Psoas muscle (tissue), 7 donors: ENCODE measurements at regions not wholly inside any gene's neighbourhood (a gene's known extent, or its start where the extent isn't known, plus 50 kb on each side); places are given as distances from the start of the nearest gene placed in this dataset.

Experiments
- ATAC-seq, 4 donors: fragments of 200-7000 bp; cut with Tn5 transposase; one replicate each; pipeline ENCODE4 v1.9.1; 2020; ENCODE audit warnings: moderate library complexity in 3 of 4, mild to moderate bottlenecking in 2 of 4
- DNase-seq, 2 donors: peaks; one replicate each; pipeline ENCODE4 v3.0.0-alpha.2; 2020
- H3K27ac ChIP-seq: fragments of 200-600 bp; one replicate; pipeline ENCODE4 v1.8.0; 2022
- H3K27me3 ChIP-seq, 3 donors: fragments of 200-600 bp in 1 of 3; one replicate each; pipeline versions ENCODE4 v1.6.1 to v1.8.0; 2013 to 2022; ENCODE audit warnings: low read length in 2 of 3, mild to moderate bottlenecking in 2 of 3, moderate library complexity in 1 of 3; ENCODE audit not compliant: insufficient read depth in 3 of 3
- H3K36me3 ChIP-seq, 2 donors: fragments of 200-600 bp in 1 of 2; one replicate each; pipeline versions ENCODE4 v1.6.1 to v1.8.0; 2013 to 2022; ENCODE audit warnings: low read depth in 1 of 2, mild to moderate bottlenecking in 1 of 2, moderate library complexity in 1 of 2; ENCODE audit not compliant: insufficient read depth in 1 of 2
- H3K4me1 ChIP-seq: fragments of 200-600 bp; one replicate; pipeline ENCODE4 v1.8.0; 2022
- H3K4me3 ChIP-seq: fragments of 200-600 bp; one replicate; pipeline ENCODE4 v1.8.0; 2022; ENCODE audit warnings: mild to moderate bottlenecking
- H3K9me3 ChIP-seq: fragments of 200-600 bp; one replicate; pipeline ENCODE4 v1.8.0; 2022
- CTCF ChIP-seq: fragments of 200-600 bp; IDR thresholded peaks from one replicate; pipeline ENCODE4 v1.8.0; 2022; ENCODE audit warnings: antibody characterized with exemption
- WGBS, 3 donors: extraction: QIAGEN DNeasy Blood & Tissue Kit; methylation state at CpG; one replicate each; pipeline versions ENCODE4 v1.1.6 to v1.1.7; 2013; 5-methylcytosine and 5-hydroxymethylcytosine counted together
- intact Hi-C, 2 donors: fragments of 100-400 bp; cut with DNase I; formaldehyde crosslinking; loops; one replicate each; pipeline versions ENCODE4 v1.11.0 to v1.14.2; 2022
- donor health status: healthy with polysubstance abuse.
- donor health status: DM: no; HTN: no; CAD: no; lungs with moderate emphysema.
- donor health status: Bipolar disorder and iron deficiency.
- donor health status: healthy.
- donor health status: DM: yes; HTN: yes; CAD: no.
- donor health status: DM: no; HTN: no; CAD: no.
- donor health status: DM: yes; HTN: yes; CAD: no.

DNA sequence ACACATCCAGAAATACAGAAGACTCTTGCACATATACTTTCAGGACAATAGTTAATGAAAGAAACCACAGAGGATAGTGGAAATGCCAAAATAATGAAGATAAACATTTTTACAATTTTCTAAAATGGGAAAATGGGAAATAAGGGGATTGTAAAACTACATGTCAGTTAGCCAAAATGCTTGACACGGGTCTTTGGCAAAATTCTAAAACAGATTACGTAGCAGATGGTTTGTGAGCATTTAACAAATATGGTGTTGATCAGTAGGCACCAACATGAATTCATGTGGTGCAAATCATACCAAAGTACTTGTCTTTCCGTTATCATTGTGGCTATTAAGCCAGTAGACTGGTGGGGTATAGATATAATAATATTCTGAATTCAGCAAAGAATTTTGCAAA is 348.5 kb upstream of the ROBO1 start:
- H3K4me1 ChIP-seq: no peaks in the 10 kb centered on the region
- H3K36me3 ChIP-seq: no peaks in the 10 kb centered on the region
- WGBS, 3 donors: 53 to 58% (median 54%) methylated on average over 3 of the region's 3 CpGs
- no peak overlapping the region for H3K27ac ChIP-seq
- ATAC-seq (no peak), DNase-seq (no peak)
- H3K4me3 ChIP-seq: no peak overlapping the region
- H3K27me3 ChIP-seq: no peaks in the 10 kb centered on the region
- intact Hi-C loops: no loop called here
- no peaks in the 10 kb centered on the region for H3K9me3 ChIP-seq
- TF ChIP-seq CTCF: no peak

DNA sequence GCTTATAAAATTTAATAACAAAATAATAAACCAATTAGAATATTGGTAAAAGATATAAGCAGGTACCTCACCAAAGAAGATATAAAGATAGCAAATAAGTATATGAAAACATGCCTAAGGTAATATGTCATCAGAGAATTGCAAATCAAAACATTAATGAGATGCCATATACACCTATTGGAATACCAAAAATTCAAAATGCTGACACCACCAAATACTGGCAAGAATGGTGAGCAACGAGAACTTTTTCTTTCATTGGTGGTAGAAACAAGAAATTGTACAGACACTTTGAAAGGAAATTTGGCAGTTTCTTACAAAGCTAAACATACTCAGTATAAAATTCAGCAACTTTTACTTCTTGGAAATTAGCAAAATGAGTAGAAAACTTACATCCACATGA is 346.9 kb upstream of the ROBO1 start:
- Histone ChIP-seq H3K27me3 (no peaks in the 10 kb centered on the region), H3K27ac (no peak overlapping the region), H3K9me3 (no peaks in the 10 kb centered on the region), H3K36me3 (no peaks in the 10 kb centered on the region), H3K4me3 (no peak overlapping the region), H3K4me1 (no peaks in the 10 kb centered on the region)
- intact Hi-C loops: no loop called here
- no peak for ATAC-seq
- WGBS, 3 donors: 81 to 93% (median 84%) methylated on average over 1 of the region's 1 CpG
- no peak for TF ChIP-seq CTCF
- DNase-seq: no peak

DNA sequence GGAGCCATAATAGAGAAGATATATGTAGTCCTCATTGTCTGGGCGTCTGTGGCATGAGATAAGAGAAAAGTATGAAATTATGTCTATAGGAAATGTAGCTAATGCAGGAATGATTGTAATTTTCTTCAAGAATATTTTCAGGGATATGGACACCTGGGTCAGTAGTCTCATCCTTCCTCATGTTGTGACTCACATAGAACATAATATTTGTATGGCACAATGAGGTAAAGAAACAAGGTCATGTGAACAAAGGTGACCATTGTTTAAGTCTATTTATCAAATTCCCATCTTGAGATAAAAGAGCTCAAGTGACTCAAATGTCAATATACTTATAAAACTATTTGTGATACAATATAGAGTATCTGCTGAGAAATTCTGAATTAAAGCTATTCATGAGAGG is 345.5 kb upstream of the ROBO1 start:
- intact Hi-C loops: no loop called here
- Histone ChIP-seq H3K27ac (no peak overlapping the region), H3K9me3 (no peaks in the 10 kb centered on the region), H3K27me3 (no peaks in the 10 kb centered on the region), H3K36me3 (no peaks in the 10 kb centered on the region), H3K4me3 (no peak overlapping the region), H3K4me1 (no peaks in the 10 kb centered on the region)
- no peak for ATAC-seq
- 69 to 89% (median 74%) methylated on average over 1 of the region's 1 CpG for WGBS, 3 donors
- no peak for TF ChIP-seq CTCF
- DNase-seq: no peak

DNA sequence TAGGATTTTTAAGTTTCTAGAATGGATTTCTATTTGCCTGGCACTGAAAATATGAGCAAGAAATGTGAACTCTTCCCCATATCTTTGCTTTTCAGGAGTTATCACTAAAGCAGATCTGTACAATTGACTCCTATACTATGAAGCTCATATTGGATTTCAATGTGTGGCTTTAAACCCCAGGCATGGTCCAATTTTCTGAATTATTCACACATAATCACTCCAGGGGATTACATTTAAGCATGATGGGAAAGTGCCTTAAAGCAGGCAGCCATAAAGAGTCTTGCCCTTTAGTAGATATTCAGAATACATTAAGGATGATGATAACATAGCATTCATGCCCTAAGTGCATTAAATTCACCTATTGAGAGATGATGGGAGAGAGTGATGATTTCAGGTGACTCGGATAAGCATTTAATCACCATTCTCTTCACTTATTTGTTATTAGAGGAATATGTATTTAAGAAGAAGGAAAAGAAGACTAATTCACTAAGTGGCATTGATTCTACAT is 331.8 kb upstream of the ROBO1 start:
- 63 to 74% (median 73%) methylated on average over 1 of the region's 1 CpG for WGBS, 3 donors
- intact Hi-C loops: no loop called here
- DNase-seq: no peak

More for the DNA sequence above, 331.8 kb upstream of the ROBO1 start:
- no peak overlapping the region for H3K4me3 ChIP-seq
- H3K36me3 ChIP-seq: no peaks in the 10 kb centered on the region
- H3K27me3 ChIP-seq: no peaks in the 10 kb centered on the region
- no peaks in the 10 kb centered on the region for H3K4me1 ChIP-seq
- ATAC-seq: no peak
- no peak overlapping the region for H3K27ac ChIP-seq
- TF ChIP-seq CTCF: no peak
- no peaks in the 10 kb centered on the region for H3K9me3 ChIP-seq
